ENCODE measurements at regions not wholly inside any gene's neighbourhood (a gene's known extent, or its start where the extent isn't known, plus 50 kb on each side); places are given as distances from the start of the nearest gene placed in this dataset.

GRCh38 chr9:13500034-13500433 is 220.5 kb upstream of the MPDZ start:
- Mint-ChIP-seq H3K4me3 (no peak overlapping the region), H3K27me3 (ENCODE audit: insufficient read depth) (no peaks in the 10 kb centered on the region; the same call in none of the 2 replicates), H3K27ac (no peak overlapping the region), H3K4me1 (ENCODE audit: low read depth) (no peaks in the 10 kb centered on the region), H3K9me3 (peaks cover 4% of the 10 kb centered on the region), H3K36me3 (ENCODE audit: low read depth) (no peaks in the 10 kb centered on the region)
- no peak for TF ChIP-seq CTCF (IDR thresholded peaks at IDR 0.05)
- DNase-seq: no peak

- Mint-ChIP-seq H3K27ac (no peak overlapping the region), H3K4me1 (ENCODE audit: low read depth) (no peaks in the 10 kb centered on the region), H3K36me3 (ENCODE audit: low read depth) (no peaks in the 10 kb centered on the region), H3K4me3 (no peak overlapping the region), H3K27me3 (ENCODE audit: insufficient read depth) (peaks cover 2% of the 10 kb centered on the region; the same call in 1 of the 2 replicates), H3K9me3 (no peaks in the 10 kb centered on the region; the same call in 1 of the 2 replicates)
- no peak for DNase-seq
- no peak for TF ChIP-seq CTCF (IDR thresholded peaks at IDR 0.05)
These were observed 214.2 kb upstream of the MPDZ start for GRCh38 chr9:13493697-13494096.

GRCh38 chr9:13491493-13492424 is 212.3 kb upstream of the MPDZ start:
- H3K27ac Mint-ChIP-seq: no peak overlapping the region
- H3K9me3 Mint-ChIP-seq: no peaks in the 10 kb centered on the region; the same call in 1 of the 2 replicates
- no peaks in the 10 kb centered on the region for H3K36me3 Mint-ChIP-seq (ENCODE audit: low read depth)
- no peaks in the 10 kb centered on the region for H3K4me1 Mint-ChIP-seq (ENCODE audit: low read depth)
- H3K4me3 Mint-ChIP-seq: no peak overlapping the region
- TF ChIP-seq CTCF (IDR thresholded peaks at IDR 0.05): no peak
- H3K27me3 Mint-ChIP-seq (ENCODE audit: insufficient read depth): 0 out of 2 replicates have a peak, but pooled peaks cover 2% of the 10 kb centered on the region
- DNase-seq: no peak

GRCh38 chr9:13491138-13491492 is 211.6 kb upstream of the MPDZ start:
- Mint-ChIP-seq H3K4me3 (no peak overlapping the region), H3K27ac (no peak overlapping the region), H3K4me1 (ENCODE audit: low read depth) (no peaks in the 10 kb centered on the region), H3K9me3 (no peaks in the 10 kb centered on the region; the same call in 1 of the 2 replicates), H3K36me3 (ENCODE audit: low read depth) (no peaks in the 10 kb centered on the region), H3K27me3 (ENCODE audit: insufficient read depth) (0 out of 2 replicates have a peak, but pooled peaks cover 2% of the 10 kb centered on the region)
- no peak for DNase-seq
- TF ChIP-seq CTCF (IDR thresholded peaks at IDR 0.05): no peak

- Mint-ChIP-seq H3K36me3 (ENCODE audit: low read depth) (no peaks in the 10 kb centered on the region), H3K9me3 (no peaks in the 10 kb centered on the region), H3K4me3 (no peak overlapping the region), H3K4me1 (ENCODE audit: low read depth) (no peaks in the 10 kb centered on the region), H3K27me3 (ENCODE audit: insufficient read depth) (peaks cover 4% of the 10 kb centered on the region; the same call in 1 of the 2 replicates), H3K27ac (no peak overlapping the region)
- TF ChIP-seq CTCF (IDR thresholded peaks at IDR 0.05): no peak
- no peak for DNase-seq
These were observed 208.4 kb upstream of the MPDZ start for GRCh38 chr9:13487936-13488335.
